Astrocyte (in vitro differentiated cells and primary cell): ENCODE measurements at regions not wholly inside any gene's neighbourhood (a gene's known extent, or its start where the extent isn't known, plus 50 kb on each side); places are given as distances from the start of the nearest gene placed in this dataset.
"Not testable (repeated sequence)": the region's sequence is repeated elsewhere in the genome, so short reads cannot be mapped to it uniquely, and the experiment has no call there.

Experiments used
- DNase-seq: peaks from one replicate; pipeline ENCODE4 v3.0.0-alpha.2; 2010; ENCODE audit warnings: low read depth
- FAIRE-seq: peaks from 2 replicates; lab custom pipeline; 2011; peaks lifted over from hg19 to GRCh38; lab: Jason Lieb, UNC
- H2AFZ ChIP-seq: 2 replicates; pipeline ENCODE4 v1.6.0; 2012; ENCODE audit warnings: low read depth, low read length, inconsistent platforms
- H3K27ac ChIP-seq: 2 replicates; pipeline ENCODE4 v1.5.1; 2011; ENCODE audit warnings: low read depth, low read length, inconsistent platforms
- H3K27me3 ChIP-seq: 2 replicates; pipeline ENCODE4 v1.6.0; 2011; ENCODE audit warnings: low read length, inconsistent platforms; ENCODE audit not compliant: insufficient read depth
- H3K36me3 ChIP-seq: 2 replicates; pipeline ENCODE4 v1.5.1; 2011; ENCODE audit warnings: low read length, inconsistent platforms; ENCODE audit not compliant: insufficient read depth
- H3K4me1 ChIP-seq: 2 replicates; pipeline ENCODE4 v1.5.1; 2011; ENCODE audit warnings: low read length, inconsistent platforms; ENCODE audit not compliant: insufficient read depth
- H3K4me2 ChIP-seq: 2 replicates; pipeline ENCODE4 v1.6.0; 2012; ENCODE audit warnings: low read length, inconsistent platforms
- H3K4me3 ChIP-seq: 2 replicates; pipeline ENCODE4 v1.5.1; 2011; ENCODE audit warnings: low read depth, mild to moderate bottlenecking, low read length, inconsistent platforms; ENCODE audit not compliant: insufficient read depth
- H3K79me2 ChIP-seq: 2 replicates; pipeline ENCODE4 v1.6.0; 2012; ENCODE audit warnings: mild to moderate bottlenecking, low read length, inconsistent platforms; ENCODE audit not compliant: insufficient read depth
- H3K9ac ChIP-seq: 2 replicates; pipeline ENCODE4 v1.6.0; 2012; ENCODE audit warnings: mild to moderate bottlenecking, low read length, inconsistent platforms
- H3K9me3 ChIP-seq: 2 replicates; pipeline ENCODE4 v1.5.1; 2012; ENCODE audit warnings: low read depth, mild to moderate bottlenecking, low read length, inconsistent platforms; ENCODE audit not compliant: insufficient read depth
- H4K20me1 ChIP-seq: 2 replicates; pipeline ENCODE4 v1.6.0; 2012; ENCODE audit warnings: low read length, inconsistent platforms; ENCODE audit not compliant: insufficient read depth
- H3K27ac Mint-ChIP-seq: one replicate; pipeline ENCODE4 v1.8.0; 2021; ENCODE audit warnings: mild to moderate bottlenecking, mixed read lengths; ENCODE audit not compliant: unreplicated experiment
- H3K27me3 Mint-ChIP-seq: one replicate; pipeline ENCODE4 v1.8.0; 2021; ENCODE audit warnings: low read depth, mixed read lengths; ENCODE audit not compliant: unreplicated experiment
- H3K36me3 Mint-ChIP-seq: one replicate; pipeline ENCODE4 v1.8.0; 2021; ENCODE audit warnings: low read depth, mixed read lengths; ENCODE audit not compliant: unreplicated experiment
- H3K4me1 Mint-ChIP-seq: one replicate; pipeline ENCODE4 v1.8.0; 2021; ENCODE audit warnings: low read depth, mixed read lengths; ENCODE audit not compliant: unreplicated experiment
- H3K4me3 Mint-ChIP-seq: one replicate; pipeline ENCODE4 v1.8.0; 2021; ENCODE audit warnings: mild to moderate bottlenecking, moderate library complexity, mixed read lengths; ENCODE audit not compliant: unreplicated experiment
- H3K9me3 Mint-ChIP-seq: one replicate; pipeline ENCODE4 v1.8.0; 2021; ENCODE audit warnings: mild to moderate bottlenecking, mixed read lengths; ENCODE audit not compliant: unreplicated experiment
- CTCF ChIP-seq: IDR thresholded peaks from 2 replicates; pipeline ENCODE4 v1.5.1; 2011; ENCODE audit warnings: low read depth, mild to moderate bottlenecking, inconsistent platforms, low read length, moderate library complexity; ENCODE audit not compliant: insufficient read depth
- EZH2 ChIP-seq: IDR thresholded peaks from 2 replicates; pipeline ENCODE4 v1.6.1; 2012; ENCODE audit warnings: mild to moderate bottlenecking, low read length, inconsistent platforms; ENCODE audit not compliant: insufficient read depth

- not testable (repeated sequence) for H2AFZ ChIP-seq, H3K36me3 ChIP-seq, FAIRE-seq, H3K79me2 ChIP-seq, H3K4me3 ChIP-seq, H3K9me3 Mint-ChIP-seq, H3K27ac Mint-ChIP-seq, H3K4me1 ChIP-seq, DNase-seq, H3K27me3 ChIP-seq, H4K20me1 ChIP-seq, H3K9me3 ChIP-seq, H3K4me1 Mint-ChIP-seq, H3K9ac ChIP-seq, H3K4me3 Mint-ChIP-seq, H3K36me3 Mint-ChIP-seq, H3K4me2 ChIP-seq, H3K27ac ChIP-seq, H3K27me3 Mint-ChIP-seq
These were observed 254.7 kb downstream of the NKX6-1 start for GRCh38 chr4:84244346-84244801.

DNA sequence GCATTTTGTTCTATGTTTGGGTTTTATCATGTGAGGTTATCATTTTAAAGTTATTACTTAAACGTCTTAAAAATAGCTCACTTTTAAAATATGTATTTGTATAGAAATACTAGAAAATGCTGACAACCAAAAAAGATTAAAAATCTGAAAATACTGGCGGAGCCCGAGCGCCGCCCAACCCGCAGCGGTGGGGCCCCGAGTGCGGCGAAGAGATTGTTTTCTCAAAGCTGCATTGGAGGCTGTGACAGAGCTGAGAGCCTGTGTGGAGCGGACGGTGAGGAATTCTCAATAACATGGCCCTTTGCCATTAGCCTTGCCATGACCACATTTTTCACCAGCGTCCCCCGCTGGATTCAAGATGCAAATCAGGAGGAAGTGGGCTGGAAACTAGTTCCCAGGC is 255.4 kb downstream of the NKX6-1 start:
- H3K4me3 ChIP-seq, result no peak overlapping the region
- H4K20me1 ChIP-seq, result no peaks in the 10 kb centered on the region
- Mint-ChIP-seq H3K4me3 (no peak overlapping the region), H3K36me3 (no peaks in the 10 kb centered on the region), H3K9me3 (peaks cover 4% of the 10 kb centered on the region), H3K27me3 (peaks cover 4% of the 10 kb centered on the region), H3K27ac (no peak overlapping the region), H3K4me1 (no peaks in the 10 kb centered on the region)
- DNase-seq (no peak), FAIRE-seq (no peak)
- no peaks in the 10 kb centered on the region for H3K4me1 ChIP-seq
- H2AFZ ChIP-seq, result no peak overlapping the region
- no peaks in the 10 kb centered on the region for H3K9me3 ChIP-seq
- TF ChIP-seq CTCF (no peak), EZH2 (no peak)
- H3K4me2 ChIP-seq, result no peak overlapping the region
- H3K27me3 ChIP-seq, result no peaks in the 10 kb centered on the region
- no peaks in the 10 kb centered on the region for H3K79me2 ChIP-seq
- H3K36me3 ChIP-seq, result no peaks in the 10 kb centered on the region
- no peak overlapping the region for H3K27ac ChIP-seq
- H3K9ac ChIP-seq, result no peak overlapping the region

GRCh38 chr4:84239278-84239845 is 259.7 kb downstream of the NKX6-1 start:
- H3K27me3 Mint-ChIP-seq, result no peaks in the 10 kb centered on the region
- no peak for FAIRE-seq

More at GRCh38 chr4:84239278-84239845, 259.7 kb downstream of the NKX6-1 start:
- Histone ChIP-seq H3K9ac (no peak overlapping the region), H3K79me2 (no peaks in the 10 kb centered on the region), H3K4me2 (no peak overlapping the region), H3K4me3 (no peak overlapping the region), H3K27me3 (no peaks in the 10 kb centered on the region), H2AFZ (no peak overlapping the region), H3K4me1 (no peaks in the 10 kb centered on the region), H3K36me3 (no peaks in the 10 kb centered on the region), H4K20me1 (no peaks in the 10 kb centered on the region), H3K27ac (no peak overlapping the region), H3K9me3 (no peaks in the 10 kb centered on the region)
- peaks cover 1% of the 10 kb centered on the region for H3K36me3 Mint-ChIP-seq
- no peak overlapping the region for H3K4me3 Mint-ChIP-seq
- DNase-seq, result no peak
- H3K27ac Mint-ChIP-seq, result no peak overlapping the region
- H3K4me1 Mint-ChIP-seq, result no peaks in the 10 kb centered on the region
- peaks cover 6% of the 10 kb centered on the region for H3K9me3 Mint-ChIP-seq
- TF ChIP-seq EZH2 (no peak), CTCF (no peak)
